ENCODE measurements at regions not wholly inside any gene's neighbourhood (a gene's known extent, or its start where the extent isn't known, plus 50 kb on each side); places are given as distances from the start of the nearest gene placed in this dataset.

DNA sequence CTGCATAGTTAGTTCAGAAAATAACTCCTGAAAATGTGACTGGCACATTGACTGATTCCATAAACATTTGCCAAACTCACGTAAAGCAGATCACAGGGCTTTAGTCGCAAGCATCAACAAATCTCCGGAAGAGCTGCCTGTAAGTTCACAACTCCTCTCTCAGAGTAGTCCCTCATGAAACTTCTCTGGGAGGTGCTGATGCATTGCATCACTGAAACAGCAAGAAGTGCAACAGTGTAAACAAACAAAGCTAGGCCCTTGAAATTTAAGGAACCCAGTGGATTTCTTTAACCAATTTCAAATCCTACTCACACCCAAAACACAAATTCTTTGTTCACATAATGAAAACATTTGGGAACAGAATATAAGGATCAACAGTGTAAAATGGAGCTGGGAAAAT is 1691.7 kb upstream of the FLRT2 start:
- Histone ChIP-seq H2BK12ac (ENCODE audit: low read length) (no peak overlapping the region), H3K4ac (ENCODE audit: low read depth, low read length) (no peak overlapping the region), H3K14ac (ENCODE audit: low read length) (no peak overlapping the region), H3K4me3 (ENCODE audit: low read depth, low read length) (no peak overlapping the region), H3K27me3 (ENCODE audit: insufficient read depth, low read length) (no peaks in the 10 kb centered on the region), H3K79me1 (ENCODE audit: low read length) (no peaks in the 10 kb centered on the region), H2BK5ac (ENCODE audit: low read depth, low read length, poor library complexity) (no peak overlapping the region), H2AK5ac (ENCODE audit: low read length) (no peak overlapping the region), H3K18ac (ENCODE audit: low read length) (no peak overlapping the region), H3K23ac (ENCODE audit: low read length) (no peak overlapping the region), H3K9ac (ENCODE audit: low read length) (no peak overlapping the region), H2AFZ (ENCODE audit: insufficient read depth, low read length, poor library complexity) (no peak overlapping the region), H3K4me2 (ENCODE audit: low read length) (no peak overlapping the region), H4K8ac (ENCODE audit: low read depth, low read length) (no peak overlapping the region), H4K91ac (ENCODE audit: low read depth, low read length) (no peak overlapping the region), H3K36me3 (ENCODE audit: control insufficient read depth in 1 of 2, insufficient read depth in 2 of 2, low read length in 2 of 2) (no peaks in the 10 kb centered on the region), H3K79me2 (ENCODE audit: control insufficient read depth, insufficient read depth, low read length, poor library complexity) (no peaks in the 10 kb centered on the region), H3K27ac (ENCODE audit: low read depth, low read length) (no peak overlapping the region), H2BK120ac (ENCODE audit: insufficient read depth, low read length, poor library complexity) (no peak overlapping the region), H3K9me3 (ENCODE audit: insufficient read depth, low read depth, low read length) (no peaks in the 10 kb centered on the region), H4K12ac (ENCODE audit: low read depth, low read length) (no peak overlapping the region), H3K4me1 (ENCODE audit: control insufficient read depth in 1 of 2, insufficient read depth in 2 of 2, low read length in 2 of 2) (peaks cover 0 to 4% of the 10 kb centered on the region in 2 experiments)
- DNase-seq = no peak
- no CpG with 5 or more reads among the region's 3 CpGs for WGBS (ENCODE audit: extremely low coverage, insufficient coverage, insufficient read length)

DNA sequence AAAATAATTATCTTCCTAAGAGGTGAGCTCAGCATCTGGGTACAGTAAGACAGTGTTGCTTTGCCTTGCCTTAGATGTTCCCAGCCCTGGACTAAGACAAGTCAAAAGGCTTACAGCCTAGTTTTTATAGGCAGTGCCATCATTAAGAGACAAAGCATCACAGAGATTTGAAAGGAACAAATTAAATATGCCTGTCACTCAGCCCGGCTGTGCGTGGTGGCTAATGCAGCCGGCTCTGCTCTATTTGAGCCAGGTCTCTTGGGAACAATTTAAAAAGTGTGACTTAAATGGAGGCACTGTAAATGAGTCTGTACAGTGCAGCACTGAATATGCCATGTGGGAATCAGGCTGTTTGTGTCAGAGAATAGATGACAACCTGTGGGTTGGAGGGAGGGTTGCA is 1687.4 kb upstream of the FLRT2 start:
- H2BK5ac ChIP-seq (ENCODE audit: low read depth, low read length, poor library complexity) = no peak overlapping the region
- H3K79me2 ChIP-seq (ENCODE audit: control insufficient read depth, insufficient read depth, low read length, poor library complexity) = no peaks in the 10 kb centered on the region
- H3K4me2 ChIP-seq (ENCODE audit: low read length) = no peak overlapping the region
- peaks cover 4% of the 10 kb centered on the region in 2 experiments for H3K4me1 ChIP-seq (ENCODE audit: control insufficient read depth in 1 of 2, insufficient read depth in 2 of 2, low read length in 2 of 2)
- H3K27ac ChIP-seq (ENCODE audit: low read depth, low read length) = no peak overlapping the region
- no peaks in the 10 kb centered on the region for H3K9me3 ChIP-seq (ENCODE audit: insufficient read depth, low read depth, low read length)
- no peak overlapping the region for H3K9ac ChIP-seq (ENCODE audit: low read length)
- no peak overlapping the region for H3K23ac ChIP-seq (ENCODE audit: low read length)
- no peak overlapping the region for H2AK5ac ChIP-seq (ENCODE audit: low read length)
- no peak overlapping the region for H4K91ac ChIP-seq (ENCODE audit: low read depth, low read length)
- no peak overlapping the region for H3K4ac ChIP-seq (ENCODE audit: low read depth, low read length)
- H3K79me1 ChIP-seq (ENCODE audit: low read length) = no peaks in the 10 kb centered on the region
- H2BK120ac ChIP-seq (ENCODE audit: insufficient read depth, low read length, poor library complexity) = no peak overlapping the region
- H3K14ac ChIP-seq (ENCODE audit: low read length) = no peak overlapping the region
- H3K4me3 ChIP-seq (ENCODE audit: low read depth, low read length) = no peak overlapping the region
- no peaks in the 10 kb centered on the region for H3K27me3 ChIP-seq (ENCODE audit: insufficient read depth, low read length)
- no peaks in the 10 kb centered on the region for H3K36me3 ChIP-seq (ENCODE audit: control insufficient read depth in 1 of 2, insufficient read depth in 2 of 2, low read length in 2 of 2)
- H3K18ac ChIP-seq (ENCODE audit: low read length) = no peak overlapping the region
- no CpG with 5 or more reads among the region's 3 CpGs for WGBS (ENCODE audit: extremely low coverage, insufficient coverage, insufficient read length)
- no peak overlapping the region for H4K8ac ChIP-seq (ENCODE audit: low read depth, low read length)
- H2BK12ac ChIP-seq (ENCODE audit: low read length) = no peak overlapping the region
- no peak overlapping the region for H2AFZ ChIP-seq (ENCODE audit: insufficient read depth, low read length, poor library complexity)
- DNase-seq = no peak
- no peak overlapping the region for H4K12ac ChIP-seq (ENCODE audit: low read depth, low read length)

DNA sequence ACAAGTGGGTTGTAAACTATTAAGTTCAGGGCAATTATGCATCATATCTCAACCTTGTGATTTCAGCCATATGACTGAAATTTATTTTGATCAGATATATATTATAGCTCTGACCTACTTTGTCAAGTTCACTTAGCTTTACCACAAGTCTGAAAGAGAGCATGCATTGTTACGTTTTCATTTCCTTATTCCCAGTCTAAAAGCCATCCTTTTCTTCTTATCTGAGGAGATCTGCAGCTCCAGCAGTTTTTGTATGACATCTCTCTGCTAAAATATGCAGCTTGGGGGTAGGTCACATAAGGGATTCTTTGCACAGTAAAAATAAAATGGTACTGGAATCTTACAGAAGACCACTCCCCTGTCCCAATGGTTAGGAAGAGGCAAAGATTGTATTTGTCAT is 1682.8 kb upstream of the FLRT2 start:
- Histone ChIP-seq H3K23ac (ENCODE audit: low read length) (no peak overlapping the region), H3K18ac (ENCODE audit: low read length) (no peak overlapping the region), H3K79me1 (ENCODE audit: low read length) (peaks cover 2% of the 10 kb centered on the region), H3K27ac (ENCODE audit: low read depth, low read length) (no peak overlapping the region), H3K14ac (ENCODE audit: low read length) (no peak overlapping the region), H3K4me3 (ENCODE audit: low read depth, low read length) (no peak overlapping the region), H4K8ac (ENCODE audit: low read depth, low read length) (no peak overlapping the region), H2AFZ (ENCODE audit: insufficient read depth, low read length, poor library complexity) (no peak overlapping the region), H3K79me2 (ENCODE audit: control insufficient read depth, insufficient read depth, low read length, poor library complexity) (no peaks in the 10 kb centered on the region), H3K4ac (ENCODE audit: low read depth, low read length) (no peak overlapping the region), H4K91ac (ENCODE audit: low read depth, low read length) (no peak overlapping the region), H2AK5ac (ENCODE audit: low read length) (no peak overlapping the region), H3K4me2 (ENCODE audit: low read length) (no peak overlapping the region), H2BK5ac (ENCODE audit: low read depth, low read length, poor library complexity) (no peak overlapping the region), H2BK120ac (ENCODE audit: insufficient read depth, low read length, poor library complexity) (no peak overlapping the region), H3K9me3 (ENCODE audit: insufficient read depth, low read depth, low read length) (no peaks in the 10 kb centered on the region), H3K36me3 (ENCODE audit: control insufficient read depth in 1 of 2, insufficient read depth in 2 of 2, low read length in 2 of 2) (no peaks in the 10 kb centered on the region), H4K12ac (ENCODE audit: low read depth, low read length) (no peak overlapping the region), H3K9ac (ENCODE audit: low read length) (no peak overlapping the region), H3K4me1 (ENCODE audit: control insufficient read depth in 1 of 2, insufficient read depth in 2 of 2, low read length in 2 of 2) (peaks cover 4% of the 10 kb centered on the region in 2 experiments), H2BK12ac (ENCODE audit: low read length) (no peak overlapping the region), H3K27me3 (ENCODE audit: insufficient read depth, low read length) (no peaks in the 10 kb centered on the region)
- no peak for DNase-seq
- WGBS (ENCODE audit: extremely low coverage, insufficient coverage, insufficient read length) = no CpG with 5 or more reads among the region's 1 CpG

DNA sequence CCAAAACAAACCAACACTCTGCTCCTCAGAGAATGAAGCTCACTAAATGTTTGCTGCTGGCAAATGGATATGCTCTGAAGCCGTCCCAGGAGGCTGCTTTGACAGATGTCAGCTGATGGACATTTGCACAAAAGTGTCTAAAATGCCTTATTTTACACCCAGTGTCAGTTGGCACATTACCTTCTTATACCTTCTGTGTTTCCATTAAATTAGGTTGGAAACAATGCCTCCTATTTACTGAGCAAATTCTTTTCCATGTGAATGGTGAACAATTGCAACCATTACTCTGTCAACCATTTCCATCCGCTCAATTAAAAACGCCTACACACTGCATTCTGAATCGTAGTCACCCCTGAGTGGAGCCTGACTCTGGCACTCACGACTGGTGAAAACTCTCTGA is 1679.9 kb upstream of the FLRT2 start:
- Histone ChIP-seq H3K79me2 (ENCODE audit: control insufficient read depth, insufficient read depth, low read length, poor library complexity) (no peaks in the 10 kb centered on the region), H3K9me3 (ENCODE audit: insufficient read depth, low read depth, low read length) (no peaks in the 10 kb centered on the region)
- DNase-seq = no peak

More for the DNA sequence above, 1679.9 kb upstream of the FLRT2 start:
- Histone ChIP-seq H3K4me3 (ENCODE audit: low read depth, low read length) (no peak overlapping the region), H3K27me3 (ENCODE audit: insufficient read depth, low read length) (no peaks in the 10 kb centered on the region), H2BK5ac (ENCODE audit: low read depth, low read length, poor library complexity) (no peak overlapping the region), H3K4ac (ENCODE audit: low read depth, low read length) (no peak overlapping the region), H3K4me1 (ENCODE audit: control insufficient read depth in 1 of 2, insufficient read depth in 2 of 2, low read length in 2 of 2) (peaks cover 0 to 4% of the 10 kb centered on the region in 2 experiments), H3K4me2 (ENCODE audit: low read length) (no peak overlapping the region), H2AK5ac (ENCODE audit: low read length) (no peak overlapping the region), H4K12ac (ENCODE audit: low read depth, low read length) (no peak overlapping the region), H3K18ac (ENCODE audit: low read length) (no peak overlapping the region), H3K14ac (ENCODE audit: low read length) (no peak overlapping the region), H3K23ac (ENCODE audit: low read length) (no peak overlapping the region), H3K9ac (ENCODE audit: low read length) (no peak overlapping the region), H2BK120ac (ENCODE audit: insufficient read depth, low read length, poor library complexity) (no peak overlapping the region), H3K36me3 (ENCODE audit: control insufficient read depth in 1 of 2, insufficient read depth in 2 of 2, low read length in 2 of 2) (no peaks in the 10 kb centered on the region), H2AFZ (ENCODE audit: insufficient read depth, low read length, poor library complexity) (no peak overlapping the region), H2BK12ac (ENCODE audit: low read length) (no peak overlapping the region), H4K8ac (ENCODE audit: low read depth, low read length) (no peak overlapping the region), H3K27ac (ENCODE audit: low read depth, low read length) (no peak overlapping the region), H3K79me1 (ENCODE audit: low read length) (peaks cover 2% of the 10 kb centered on the region), H4K91ac (ENCODE audit: low read depth, low read length) (no peak overlapping the region)
- WGBS (ENCODE audit: extremely low coverage, insufficient coverage, insufficient read length) = no CpG with 5 or more reads among the region's 5 CpGs
